HG03159 (cell line): ENCODE measurements at regions not wholly inside any gene's neighbourhood (a gene's known extent, or its start where the extent isn't known, plus 50 kb on each side); places are given as distances from the start of the nearest gene placed in this dataset.

Experiments
- ATAC-seq: cut with Tn5 transposase; IDR thresholded peaks from one replicate; pipeline ENCODE4 v1.9.1; 2021; ENCODE audit warnings: mild to moderate bottlenecking, moderate library complexity; ENCODE audit not compliant: unreplicated experiment

DNA sequence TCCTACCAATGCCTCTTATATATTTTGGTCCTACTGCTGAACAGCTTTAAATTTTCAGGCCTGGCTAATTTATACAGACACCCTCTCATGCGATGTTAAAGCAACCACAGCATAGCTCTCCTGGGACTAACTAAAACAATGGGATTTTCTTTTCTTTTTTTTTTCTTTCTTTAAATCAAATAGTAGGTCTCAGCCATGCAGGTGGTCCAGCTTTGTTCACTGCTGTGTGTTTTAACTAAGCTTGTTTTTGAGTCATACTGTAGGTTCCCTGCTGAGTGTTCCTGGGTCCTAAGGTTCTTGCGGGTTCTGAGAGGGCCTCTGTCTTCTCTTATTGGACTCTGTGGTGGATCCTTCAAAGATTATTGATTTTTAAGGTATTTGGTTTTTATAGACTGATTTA, 113.1 kb upstream of the SORCS1 start:
- no peak for ATAC-seq

- ATAC-seq: no peak
Measured at GRCh38 chr10:107275806-107276205, 111.3 kb upstream of the SORCS1 start.

- no peak for ATAC-seq
Measured at GRCh38 chr10:107269626-107270025, 105.1 kb upstream of the SORCS1 start.

DNA sequence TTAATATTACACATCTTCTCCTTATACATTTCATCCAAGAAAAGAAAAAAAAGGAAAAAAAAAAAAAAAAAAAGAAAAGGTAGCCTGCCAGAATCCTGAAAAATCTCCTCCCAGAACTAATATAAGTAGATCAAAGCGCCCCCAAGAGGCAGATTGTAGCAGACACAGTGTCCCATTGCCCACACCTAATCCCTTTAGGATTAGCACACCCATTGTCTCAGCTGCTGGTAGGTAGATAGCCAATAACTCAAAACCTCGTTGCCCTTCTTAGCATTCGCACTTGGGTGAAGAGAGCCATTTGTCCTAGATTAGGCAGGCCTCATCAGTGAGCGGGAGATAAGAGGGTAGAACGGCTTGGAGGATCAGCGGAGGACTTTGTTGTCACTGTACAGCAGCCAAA, 100.2 kb upstream of the SORCS1 start:
- no peak for ATAC-seq

GRCh38 chr10:107244122-107244521, 79.6 kb upstream of the SORCS1 start:
- no peak for ATAC-seq

DNA sequence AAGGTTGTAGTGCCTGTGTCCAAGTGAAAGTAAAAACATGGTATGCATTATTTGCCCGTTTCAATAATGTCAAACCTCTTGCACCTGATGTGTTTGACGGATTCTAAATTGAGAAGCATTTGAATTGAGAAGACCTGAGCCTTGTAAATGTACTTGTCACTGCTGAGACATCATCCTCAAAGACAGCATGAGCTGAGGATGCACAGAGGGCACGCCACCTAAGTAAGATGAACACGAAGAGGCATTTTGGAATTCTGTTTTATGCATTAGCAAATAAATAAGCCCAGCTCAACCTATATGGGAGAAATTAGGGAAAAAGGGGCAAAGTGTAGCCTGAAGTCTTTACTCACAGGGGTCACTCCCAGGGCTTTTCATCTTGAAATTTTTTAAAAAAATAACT, 73.8 kb upstream of the SORCS1 start:
- no peak for ATAC-seq

DNA sequence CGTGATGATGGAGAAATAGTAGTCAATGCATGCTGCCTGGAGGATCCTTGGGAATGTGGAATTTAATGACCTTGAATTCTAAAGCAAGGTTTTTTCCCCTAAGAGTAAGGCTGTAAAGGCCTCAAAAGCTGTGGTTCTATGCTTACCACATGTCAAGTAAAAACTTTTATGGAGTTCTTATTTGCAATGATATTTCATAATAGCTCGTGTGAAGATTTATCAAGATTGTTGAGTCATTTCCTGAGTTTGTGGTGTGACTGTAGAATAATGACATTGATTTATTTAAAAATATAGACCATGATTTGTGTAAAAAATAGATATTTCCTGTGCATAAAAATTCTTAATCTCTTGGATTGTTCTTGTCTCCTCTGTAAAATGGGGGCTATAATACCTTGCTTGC, 67.5 kb upstream of the SORCS1 start:
- no peak for ATAC-seq

- ATAC-seq: no peak
Measured at GRCh38 chr10:107230887-107231286, 66.4 kb upstream of the SORCS1 start.

GRCh38 chr10:107215681-107216080, 51.2 kb upstream of the SORCS1 start:
- no peak for ATAC-seq
